ENCODE measurements at regions not wholly inside any gene's neighbourhood (a gene's known extent, or its start where the extent isn't known, plus 50 kb on each side); places are given as distances from the start of the nearest gene placed in this dataset.
"Not testable (repeated sequence)": the region's sequence is repeated elsewhere in the genome, so short reads cannot be mapped to it uniquely, and the experiment has no call there.

DNA sequence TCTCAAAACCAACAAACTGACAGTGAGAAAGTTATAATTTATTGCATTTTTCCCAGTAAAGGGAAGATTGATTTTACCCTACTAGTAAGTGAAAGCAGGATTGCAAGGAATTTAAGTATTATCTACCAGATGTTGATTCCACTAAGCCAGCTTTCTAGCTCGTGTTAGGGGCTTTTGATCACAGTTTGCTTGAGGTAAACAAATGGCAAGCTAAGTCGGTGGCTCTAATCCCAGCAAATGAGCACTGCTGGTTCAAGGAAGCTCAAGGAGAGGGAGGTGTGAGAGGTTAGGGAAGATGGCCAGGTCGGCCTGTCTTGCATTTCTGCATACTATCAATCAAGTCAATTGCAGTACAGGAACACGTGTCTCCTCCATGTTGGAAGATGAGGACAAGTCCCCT lies 448.7 kb upstream of the POM121L12 start:
- DNase-seq (ENCODE audit: low read depth in 2 of 2): no peak

DNA sequence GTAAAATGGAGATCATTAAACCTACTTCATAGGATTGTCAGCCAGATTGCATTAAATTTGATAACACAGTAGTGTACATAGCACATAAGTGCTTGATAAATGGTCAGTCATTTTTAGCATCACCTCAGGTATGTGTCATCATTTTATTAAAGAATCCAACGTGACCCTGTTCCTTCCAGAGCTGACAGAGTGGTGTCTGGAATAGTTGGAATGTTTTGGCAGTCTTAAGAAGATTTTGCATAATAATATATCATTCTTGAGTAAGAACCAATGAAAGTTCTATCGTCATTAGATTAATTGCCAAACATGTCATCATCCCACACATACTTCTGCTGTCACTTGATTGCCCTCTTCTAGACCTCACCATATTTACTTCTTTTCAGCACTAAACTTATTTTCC lies 451.4 kb upstream of the POM121L12 start:
- no peak for DNase-seq (ENCODE audit: low read depth in 2 of 2)

DNA sequence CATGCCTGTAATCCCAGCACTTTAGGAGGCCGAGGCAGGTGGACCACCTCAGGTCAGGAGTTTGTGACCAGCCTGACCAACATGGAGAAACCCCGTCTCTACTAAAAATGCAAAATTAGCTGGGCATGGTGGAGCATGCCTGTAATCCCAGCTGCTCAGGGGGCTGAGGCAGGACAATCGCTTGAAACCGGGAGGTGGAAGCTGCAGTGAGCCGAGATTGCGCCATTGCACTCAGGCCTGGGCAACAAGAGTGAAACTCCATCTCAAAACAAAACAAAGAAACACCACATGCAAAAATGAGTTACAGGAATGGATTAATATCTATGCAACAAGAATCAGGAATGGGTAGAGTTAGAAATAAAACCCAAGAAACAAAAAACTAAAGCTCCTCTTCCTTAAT lies 462.3 kb upstream of the POM121L12 start:
- not testable (repeated sequence) for DNase-seq (ENCODE audit: low read depth in 2 of 2)

DNA sequence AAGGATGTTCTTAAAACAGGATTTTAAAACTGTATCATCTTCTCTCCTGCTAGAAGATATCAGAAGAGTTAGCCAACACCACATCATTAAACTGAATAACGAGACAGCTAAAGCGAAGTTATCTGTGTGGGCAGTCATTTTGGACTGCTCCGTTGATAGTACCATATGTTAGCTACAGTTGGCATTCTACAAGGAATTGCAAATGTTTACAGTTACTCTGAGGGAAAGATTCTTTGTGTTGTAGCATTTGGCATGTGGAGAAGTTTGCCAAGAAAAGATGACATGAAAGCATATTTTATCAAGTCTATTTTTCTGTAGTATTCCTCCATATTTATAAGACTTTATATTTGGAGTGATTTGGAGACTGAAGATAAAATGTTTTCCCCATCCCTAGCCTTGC lies 464.4 kb upstream of the POM121L12 start:
- no peak for DNase-seq (ENCODE audit: low read depth in 2 of 2)

DNA sequence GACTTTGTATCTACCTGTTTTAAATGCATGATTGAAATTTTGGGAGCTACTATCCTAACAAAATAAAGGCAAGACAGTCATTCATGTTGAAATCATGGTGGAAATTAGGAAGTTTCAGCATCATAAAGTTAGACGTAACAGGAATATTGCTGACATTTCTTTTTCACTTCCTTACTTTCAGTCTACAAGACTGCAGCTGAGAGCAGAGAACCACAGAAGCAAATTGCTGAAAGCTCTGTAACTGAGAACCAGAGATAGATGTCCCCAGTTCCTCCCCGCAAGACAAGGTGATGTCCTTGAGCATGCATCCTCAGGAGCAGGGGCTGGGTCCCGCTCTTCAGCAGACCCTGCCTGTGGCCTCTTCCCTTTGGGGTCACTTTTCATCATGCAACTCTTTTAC lies 466.3 kb upstream of the POM121L12 start:
- DNase-seq (ENCODE audit: low read depth in 2 of 2): no peak

DNA sequence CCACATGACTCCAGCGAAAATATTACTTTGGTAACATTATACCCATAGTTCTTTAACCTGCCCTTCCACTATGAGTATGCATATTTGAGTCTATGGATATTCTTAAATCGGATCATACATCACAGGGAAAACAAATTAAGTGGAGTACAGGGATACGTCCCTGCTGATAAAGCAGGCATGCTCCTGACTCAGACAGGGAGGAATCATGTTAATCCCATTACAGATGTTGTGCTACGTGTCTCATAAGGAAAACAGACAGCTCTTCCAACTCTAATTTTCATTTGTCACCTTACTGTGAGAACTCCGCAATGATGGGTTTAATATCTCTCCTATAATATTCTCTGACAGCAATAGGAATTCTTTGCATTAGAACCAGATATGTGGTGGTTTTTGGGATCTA lies 469.5 kb upstream of the POM121L12 start:
- DNase-seq (ENCODE audit: low read depth in 2 of 2): no peak

DNA sequence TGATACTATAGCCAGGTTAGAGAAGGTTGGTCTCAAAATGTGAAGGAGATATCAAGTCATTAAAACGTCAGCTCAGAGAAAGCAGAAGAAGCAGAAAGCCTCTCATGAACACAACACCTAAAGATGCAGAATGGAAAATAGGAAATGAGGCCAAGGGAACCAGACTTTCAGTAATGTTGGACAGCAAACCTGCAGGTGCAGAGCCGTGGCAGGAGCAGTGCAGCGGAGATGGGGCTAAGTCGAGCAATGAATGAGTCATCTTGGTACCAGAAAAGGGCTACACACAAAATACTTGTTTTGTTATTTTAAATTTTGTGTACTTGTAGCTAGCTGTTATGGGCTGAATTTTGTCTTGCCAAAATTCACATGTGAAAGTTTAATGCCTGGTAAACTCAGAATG lies 479.6 kb upstream of the POM121L12 start:
- DNase-seq (ENCODE audit: low read depth in 2 of 2): no peak

DNA sequence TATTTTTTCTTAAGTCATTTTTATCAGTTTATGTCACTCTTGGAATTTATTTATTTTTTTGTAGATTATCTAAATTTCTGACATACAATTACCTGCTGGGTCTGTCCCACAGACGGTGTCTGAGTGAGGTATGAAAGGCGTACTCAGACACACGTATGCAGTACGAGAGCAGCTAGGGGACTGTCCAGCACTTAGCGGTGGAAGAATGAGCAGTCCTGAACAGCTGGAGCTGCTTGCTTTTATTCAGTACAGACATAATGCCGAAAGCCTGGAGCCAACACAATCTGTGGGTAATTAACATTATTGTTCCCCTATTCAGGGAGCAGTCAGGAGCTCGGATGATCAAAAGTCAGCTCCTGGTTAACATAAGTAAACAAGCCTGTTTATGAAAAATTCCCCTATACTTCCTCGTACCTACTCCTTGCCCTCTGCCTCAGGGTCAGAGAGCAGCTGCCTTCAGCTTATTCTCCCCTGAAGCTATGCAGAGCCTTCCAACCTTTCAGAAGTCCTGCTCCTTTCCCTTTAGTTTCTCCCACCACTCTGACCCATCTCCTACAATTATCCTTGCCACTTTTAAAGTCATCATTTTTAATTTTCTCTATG lies 488.0 kb upstream of the POM121L12 start:
- DNase-seq (ENCODE audit: low read depth in 2 of 2): no peak

DNA sequence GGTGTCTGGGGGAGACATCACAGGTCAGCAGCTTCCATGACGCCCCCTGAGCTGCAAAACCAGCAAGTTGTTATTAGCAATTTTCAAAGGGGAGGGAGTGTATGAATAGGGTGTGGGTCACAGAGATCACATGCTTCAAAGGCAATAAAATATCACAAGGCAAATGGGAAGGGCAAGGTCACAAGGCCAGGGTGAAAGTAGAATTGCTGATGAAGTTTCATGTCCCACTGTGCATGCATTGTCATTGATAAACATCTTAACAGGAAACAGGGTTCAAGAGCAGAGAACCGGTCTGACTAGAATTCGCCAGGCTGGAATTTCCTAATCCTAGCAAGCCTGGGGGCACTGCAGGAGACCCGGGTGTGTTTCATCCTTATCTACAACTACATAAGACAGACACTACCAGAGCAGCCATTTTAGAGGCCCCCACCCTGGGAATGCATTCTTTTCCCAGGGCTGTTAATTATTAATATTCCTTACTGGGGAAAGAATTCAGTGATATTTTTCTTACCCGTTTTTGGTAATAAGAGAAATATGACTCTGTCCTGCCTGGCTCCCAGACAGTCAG lies 494.2 kb upstream of the POM121L12 start:
- not testable (repeated sequence) for DNase-seq (ENCODE audit: low read depth in 2 of 2)

DNA sequence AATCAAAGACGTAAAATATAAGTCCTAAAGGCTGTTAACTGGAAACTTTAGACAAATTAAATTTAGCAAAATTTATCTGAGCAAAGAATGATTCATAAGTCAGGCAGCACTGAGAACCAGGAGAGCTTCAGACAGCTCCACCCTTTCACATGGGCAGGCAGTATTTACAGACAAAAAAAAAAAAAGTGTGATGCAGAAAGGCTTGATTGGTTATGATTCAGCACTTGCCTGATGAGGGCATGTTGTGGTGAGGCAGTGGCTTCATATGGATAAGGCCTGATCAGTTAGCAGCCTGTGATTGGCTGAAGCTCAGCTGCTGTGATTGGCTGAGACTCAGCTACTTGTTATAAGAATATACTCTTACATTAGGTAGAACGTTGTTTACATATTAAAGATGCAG lies 495.4 kb upstream of the POM121L12 start:
- no peak for DNase-seq (ENCODE audit: low read depth in 2 of 2)

DNA sequence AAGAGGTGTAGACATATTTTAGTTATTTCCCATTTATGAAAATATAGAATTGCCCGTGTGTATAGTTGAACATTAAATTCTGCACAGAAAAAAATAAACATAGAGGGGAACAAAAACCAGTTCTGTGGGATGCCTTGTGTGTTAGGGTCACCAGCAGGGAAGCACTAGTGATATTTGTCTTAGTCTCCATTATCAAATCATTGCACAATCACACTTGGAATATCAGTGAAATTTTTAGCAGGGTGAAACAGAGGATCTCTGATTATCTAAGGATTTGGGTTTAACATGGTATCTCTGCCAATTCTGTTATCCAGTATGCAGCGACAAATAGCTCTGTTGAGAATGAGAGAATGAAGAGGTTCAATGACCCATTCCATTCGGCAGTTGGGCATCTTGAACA lies 496.0 kb upstream of the POM121L12 start:
- no peak for DNase-seq (ENCODE audit: low read depth in 2 of 2)

DNA sequence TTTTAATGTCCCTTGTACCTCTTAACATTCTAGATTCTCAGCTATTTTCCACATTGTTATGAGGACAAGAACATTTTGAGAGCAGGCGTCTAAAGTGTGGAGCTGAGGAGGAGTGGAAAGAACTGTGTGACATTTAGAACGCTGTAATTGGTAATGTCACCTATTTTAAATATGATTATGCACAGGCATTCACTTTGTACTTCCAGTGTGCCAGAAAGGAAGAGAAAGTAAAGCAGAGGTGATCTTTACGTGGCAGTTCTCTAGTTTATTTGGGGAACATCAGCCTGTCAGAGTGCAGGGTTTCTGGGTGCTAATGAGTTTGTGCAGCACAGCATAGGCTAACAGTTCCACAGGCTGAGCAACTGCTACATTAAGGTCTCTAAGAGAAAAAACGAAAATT lies 498.4 kb upstream of the POM121L12 start:
- DNase-seq (ENCODE audit: low read depth in 2 of 2): no peak

DNA sequence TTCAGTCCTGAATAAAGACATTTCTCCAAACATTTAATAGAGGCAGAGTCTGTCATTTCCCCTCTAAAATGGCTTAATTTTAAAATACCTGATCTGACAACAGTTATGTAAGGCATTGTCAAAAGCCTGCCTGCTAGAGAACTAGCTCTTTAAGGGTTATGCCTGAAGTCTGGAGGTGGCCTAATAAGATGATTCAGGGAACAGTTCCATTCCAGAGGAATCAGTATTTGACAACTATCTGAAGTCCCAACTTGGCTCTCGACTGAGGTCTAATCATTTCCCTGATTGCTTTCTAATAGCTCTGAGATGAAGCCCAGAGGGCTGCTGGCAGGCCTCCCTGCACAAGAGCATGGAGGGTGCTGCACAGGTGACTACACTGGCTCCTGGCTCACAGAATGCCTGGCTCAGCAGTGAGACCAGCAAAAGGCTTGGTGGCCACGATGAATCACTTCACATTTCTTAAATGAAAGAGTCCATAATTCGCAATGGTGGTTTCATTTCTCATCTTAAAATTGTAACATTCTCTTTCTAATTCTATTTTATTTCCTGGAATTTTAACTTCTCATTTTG lies 509.6 kb upstream of the POM121L12 start:
- DNase-seq (ENCODE audit: low read depth in 2 of 2): no peak

DNA sequence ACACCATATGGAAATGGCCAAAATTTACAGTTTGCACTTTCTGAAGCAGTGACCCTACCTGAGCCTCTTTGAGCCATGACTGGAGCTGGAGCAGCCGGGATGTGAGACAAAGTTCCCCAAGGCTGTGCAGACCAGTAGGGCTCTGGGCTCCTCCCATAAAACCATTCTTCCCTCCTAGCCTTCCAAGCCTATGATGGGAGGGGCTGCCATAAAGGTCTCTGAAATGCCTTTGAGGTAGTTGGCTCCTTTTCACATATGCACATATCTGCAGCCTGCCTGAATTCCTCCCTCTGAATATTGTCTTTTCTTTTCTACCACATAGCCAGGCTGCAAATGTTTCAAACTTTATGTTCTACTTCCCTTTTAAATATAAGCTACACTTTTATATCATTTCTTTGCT lies 516.6 kb upstream of the POM121L12 start:
- no peak for DNase-seq (ENCODE audit: low read depth in 2 of 2)

DNA sequence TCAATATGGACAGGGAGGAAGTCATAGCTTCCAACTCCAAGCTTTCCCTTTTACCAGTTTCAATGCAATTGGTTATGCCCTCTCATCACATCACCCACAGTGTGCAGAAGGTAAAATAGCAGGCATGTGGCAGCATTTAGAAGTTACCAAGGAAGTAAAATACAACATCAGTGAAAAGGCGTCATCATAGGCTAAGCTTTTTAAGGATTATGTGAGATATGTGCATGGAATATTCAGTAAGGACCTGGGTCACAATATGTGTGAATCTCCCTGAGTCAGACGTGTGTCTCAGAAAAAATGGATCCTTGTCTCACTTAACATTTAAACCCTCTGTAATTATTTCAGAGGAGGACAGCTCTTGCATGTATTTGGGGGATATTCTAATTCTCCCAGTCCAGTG lies 522.8 kb upstream of the POM121L12 start:
- DNase-seq (ENCODE audit: low read depth in 2 of 2): no peak

DNA sequence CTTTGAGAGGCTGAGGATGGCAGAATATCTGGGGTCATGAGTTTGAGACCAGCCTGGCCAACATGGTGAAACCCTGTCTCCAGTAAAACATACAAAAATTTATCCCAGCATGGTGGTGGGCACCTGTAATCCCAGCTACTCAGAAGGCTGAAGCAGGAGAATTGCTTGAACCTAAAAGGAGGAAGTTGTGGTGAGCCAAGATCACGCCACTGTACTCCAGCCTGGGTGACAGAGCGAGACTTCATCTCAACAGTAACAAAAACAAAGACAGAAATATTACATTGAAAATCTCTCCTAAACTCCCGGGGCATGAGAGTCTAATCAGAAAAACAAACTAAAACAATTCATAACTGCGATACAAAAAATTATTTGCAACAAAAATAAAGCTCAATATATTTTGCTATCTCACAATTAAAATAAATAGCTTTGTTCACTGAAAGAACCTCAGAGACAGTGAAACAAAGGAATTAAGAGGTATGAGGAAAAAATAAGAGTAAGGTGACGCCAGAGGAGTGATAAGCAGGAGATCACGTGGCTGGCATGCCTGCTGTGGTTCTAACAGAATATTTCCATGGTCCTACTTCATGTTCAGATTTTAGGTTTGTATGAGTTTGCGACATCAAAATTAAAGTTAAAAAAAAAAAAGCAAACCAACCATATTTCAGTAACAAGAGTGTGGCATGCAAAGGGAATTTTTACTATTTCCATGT lies 527.7 kb upstream of the POM121L12 start:
- no peak for DNase-seq (ENCODE audit: low read depth in 2 of 2)

DNA sequence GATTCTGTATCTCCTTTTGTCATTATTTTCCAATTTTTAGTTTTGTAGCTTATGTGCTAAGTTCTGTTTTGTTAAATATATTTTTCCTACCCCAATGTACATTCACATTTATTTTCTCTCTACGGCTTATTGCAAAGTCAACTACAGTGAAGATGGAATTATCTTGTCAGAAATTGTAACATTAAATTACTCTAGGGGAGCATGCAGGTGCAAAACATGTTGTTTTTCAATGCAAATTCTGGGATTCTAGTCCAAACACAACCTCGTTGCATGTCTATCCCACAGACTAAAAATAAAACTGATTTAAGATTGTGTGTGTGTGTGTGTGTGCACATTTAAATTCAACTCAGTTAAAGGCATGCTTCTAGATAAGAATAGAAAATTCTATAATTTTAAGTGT lies 529.1 kb upstream of the POM121L12 start:
- DNase-seq (ENCODE audit: low read depth in 2 of 2): no peak

DNA sequence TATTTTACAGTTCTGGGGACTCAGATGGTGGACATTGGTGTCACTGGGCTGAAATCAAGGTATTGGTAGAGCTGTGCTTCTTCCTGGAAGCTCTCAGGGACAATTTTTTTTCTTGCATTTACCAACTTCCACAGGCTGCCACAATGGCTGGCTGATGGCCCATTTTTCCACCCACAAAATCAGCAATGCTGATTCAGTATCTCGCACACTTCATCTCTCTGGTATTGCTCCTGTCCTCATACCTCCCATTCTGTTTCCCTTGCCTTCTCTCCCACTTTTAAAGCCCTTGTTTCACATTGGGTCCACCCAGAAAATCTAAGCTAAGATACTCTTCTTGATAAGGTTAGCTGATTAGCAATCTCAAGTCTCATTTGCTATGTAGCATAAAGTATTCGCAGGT lies 530.9 kb upstream of the POM121L12 start:
- DNase-seq (ENCODE audit: low read depth in 2 of 2): no peak

DNA sequence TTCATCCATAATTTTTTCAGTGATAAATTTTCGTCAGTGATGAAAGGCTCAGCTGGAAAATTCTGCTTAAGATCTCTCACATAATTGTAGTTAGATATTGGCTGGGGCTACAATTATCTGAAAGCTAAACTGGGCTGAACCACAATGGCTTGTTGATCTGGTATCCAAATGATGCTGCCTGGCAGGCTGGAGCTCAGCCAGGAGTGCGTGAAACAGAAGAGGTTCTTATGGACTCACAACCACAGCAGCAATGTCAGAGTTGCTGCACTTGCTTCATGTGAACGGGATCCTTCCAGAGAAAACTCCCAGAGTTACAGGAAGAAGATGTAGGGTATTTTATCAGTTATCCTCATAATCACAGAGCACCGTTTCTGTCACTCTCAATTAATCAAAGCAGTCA lies 533.2 kb upstream of the POM121L12 start:
- DNase-seq (ENCODE audit: low read depth in 2 of 2): no peak

DNA sequence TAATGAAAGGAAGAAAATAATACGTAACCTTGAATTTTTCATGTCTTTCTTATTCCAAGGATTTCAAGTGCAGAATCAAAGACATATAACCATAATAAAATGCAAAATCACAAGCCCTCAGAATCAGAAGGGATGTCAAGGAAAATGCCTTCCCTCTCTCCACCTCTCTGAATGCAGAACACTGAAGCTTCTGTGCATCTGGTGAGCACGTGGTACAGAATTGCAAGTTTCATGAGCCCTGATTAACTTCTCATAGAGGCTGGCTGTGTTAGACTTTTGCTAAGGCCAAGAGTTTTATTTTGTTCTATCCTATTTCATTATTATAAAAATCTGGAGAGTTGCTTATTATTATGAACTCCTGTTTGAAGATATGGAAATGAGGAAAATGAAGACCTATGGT lies 533.7 kb upstream of the POM121L12 start:
- no peak for DNase-seq (ENCODE audit: low read depth in 2 of 2)

DNA sequence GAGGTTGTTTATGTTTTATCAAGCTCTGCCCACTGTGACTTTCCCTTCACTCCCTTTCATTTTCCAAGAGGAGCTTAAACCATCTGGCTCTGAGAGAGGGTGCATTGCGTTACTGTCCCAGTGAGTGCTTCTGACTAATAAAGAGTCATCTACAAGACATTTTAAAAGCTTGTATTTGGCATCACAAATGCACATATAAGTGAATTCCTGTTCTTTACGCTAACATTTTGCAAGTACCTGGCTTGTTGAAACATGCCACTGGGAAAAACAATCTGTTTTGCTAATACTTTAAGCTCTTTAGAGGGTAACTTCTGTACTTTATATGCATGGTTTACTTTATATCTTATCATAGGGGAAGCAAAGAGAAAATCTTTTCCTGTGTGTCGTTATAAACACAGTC lies 534.6 kb upstream of the POM121L12 start:
- DNase-seq (ENCODE audit: low read depth in 2 of 2): no peak

DNA sequence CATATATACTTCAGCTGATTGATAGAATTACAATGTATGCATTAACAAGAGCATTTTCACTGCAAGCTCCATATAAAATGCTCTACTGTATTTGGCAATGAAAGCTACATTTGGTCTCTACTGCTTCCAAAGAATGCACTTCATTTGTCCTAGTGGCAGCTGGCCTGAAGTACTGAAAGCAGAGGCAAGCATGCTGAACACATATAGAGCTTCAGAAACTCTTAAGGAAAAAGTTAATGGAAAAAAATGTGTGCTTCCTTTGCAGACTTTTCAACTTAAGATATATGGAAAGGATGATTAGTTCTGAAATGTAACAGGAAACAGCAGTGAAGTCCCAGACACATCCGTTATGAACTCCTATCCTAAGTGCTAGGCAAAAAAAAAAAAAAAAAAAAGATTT lies 537.1 kb upstream of the POM121L12 start:
- no peak for DNase-seq (ENCODE audit: low read depth in 2 of 2)

DNA sequence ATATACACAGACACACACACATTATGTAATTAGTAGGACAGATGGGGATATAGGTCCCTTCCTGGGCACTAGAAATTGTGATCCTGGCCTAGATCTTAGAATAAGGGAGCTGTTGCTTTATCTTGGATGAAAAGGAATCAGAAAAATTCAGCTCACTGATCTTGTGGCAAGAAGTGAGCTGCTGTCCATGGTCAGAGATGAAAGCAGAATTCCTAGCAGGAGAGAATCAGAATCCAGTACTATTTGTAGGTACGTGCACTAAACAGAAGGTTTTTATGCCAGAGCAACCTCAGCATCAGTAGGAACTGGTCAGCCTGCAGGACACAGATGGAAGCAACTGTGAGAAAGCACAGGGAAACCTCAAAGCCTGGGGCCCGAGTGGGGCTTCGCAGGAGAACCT lies 549.2 kb upstream of the POM121L12 start:
- no peak for DNase-seq (ENCODE audit: low read depth in 2 of 2)
